ENCODE measurements at regions not wholly inside any gene's neighbourhood (a gene's known extent, or its start where the extent isn't known, plus 50 kb on each side); places are given as distances from the start of the nearest gene placed in this dataset.
"Not testable (repeated sequence)": the region's sequence is repeated elsewhere in the genome, so short reads cannot be mapped to it uniquely, and the experiment has no call there.

DNA sequence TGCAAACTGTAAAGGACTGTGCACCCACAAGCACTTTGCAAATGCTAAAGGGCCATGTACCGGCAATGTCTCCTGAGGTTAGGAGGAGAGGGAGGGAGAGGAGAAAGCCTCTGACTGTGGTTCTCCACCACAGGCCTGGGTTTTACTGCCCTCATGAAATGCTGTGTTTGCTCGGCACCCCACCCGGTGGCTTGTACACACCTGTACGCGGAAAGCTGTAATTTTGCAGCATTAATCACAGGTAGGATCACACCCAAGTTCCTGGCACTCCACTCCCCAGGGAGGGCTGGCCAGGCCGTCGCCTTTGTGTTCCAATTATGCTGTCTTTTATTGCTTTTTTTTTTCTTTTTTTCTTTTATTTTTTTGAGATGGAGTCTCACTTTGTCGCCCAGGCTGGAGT is 78.5 kb upstream of the MYL10 start:
- DNase-seq (ENCODE audit: low spot score): no peak

DNA sequence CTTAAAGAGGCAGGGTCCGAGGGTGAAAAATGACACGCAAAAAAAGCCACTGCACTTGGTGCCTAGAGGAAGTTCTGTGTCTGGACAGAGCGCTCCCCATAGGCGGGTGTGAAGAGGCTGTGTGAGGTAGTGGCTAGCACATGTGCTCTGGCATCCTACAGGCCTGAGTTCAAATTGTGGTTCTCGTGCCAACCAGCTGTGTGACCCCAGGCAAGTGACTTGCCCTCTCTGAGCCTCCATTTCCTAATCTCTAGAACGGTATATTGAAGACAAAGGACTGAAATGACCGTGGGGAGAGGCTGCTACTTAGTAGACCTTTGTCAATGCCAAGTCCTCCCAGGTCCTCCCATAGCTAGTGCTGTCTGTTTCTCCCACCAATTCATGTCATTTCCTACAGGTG is 79.1 kb upstream of the MYL10 start:
- DNase-seq (ENCODE audit: low spot score): no peak

DNA sequence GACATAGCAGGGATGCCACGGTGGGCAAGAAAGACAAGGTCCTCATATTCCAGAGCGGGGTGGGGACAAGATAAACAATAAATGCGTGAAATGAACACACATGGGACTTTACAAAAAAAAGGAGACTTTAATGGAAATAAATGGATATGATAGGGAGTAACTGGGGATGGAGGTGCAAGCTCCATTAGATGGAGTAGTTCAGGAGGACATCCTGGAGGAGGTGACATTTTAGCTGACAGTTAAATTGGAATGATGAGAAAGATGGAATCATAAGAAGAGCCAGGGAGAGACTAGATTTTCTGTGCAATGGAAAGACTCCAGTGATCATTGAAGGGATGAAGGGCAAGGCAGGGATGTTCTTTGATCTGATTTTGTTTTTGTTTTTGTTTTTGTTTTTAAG is 83.6 kb upstream of the MYL10 start:
- no peak for DNase-seq (ENCODE audit: low spot score)

DNA sequence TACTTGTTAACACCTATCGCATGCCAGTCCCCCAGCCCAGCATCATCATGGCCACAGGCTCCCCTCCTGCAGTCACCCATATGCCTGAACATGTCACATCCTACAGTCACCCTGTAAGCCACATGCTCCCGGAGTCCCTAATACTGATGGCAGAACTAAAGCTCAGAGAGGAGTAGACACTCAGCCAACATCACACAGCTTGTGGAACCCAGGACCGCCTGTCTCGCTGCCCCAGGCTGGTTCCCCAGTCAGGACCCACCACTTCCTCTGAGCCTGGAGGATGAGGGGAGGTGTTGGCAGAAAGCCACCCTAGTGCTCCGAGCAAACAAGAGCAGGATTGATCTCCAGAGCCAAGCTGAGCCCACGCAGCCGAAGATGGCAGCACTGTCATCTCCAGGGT is 85.0 kb upstream of the MYL10 start:
- DNase-seq (ENCODE audit: low spot score): no peak

DNA sequence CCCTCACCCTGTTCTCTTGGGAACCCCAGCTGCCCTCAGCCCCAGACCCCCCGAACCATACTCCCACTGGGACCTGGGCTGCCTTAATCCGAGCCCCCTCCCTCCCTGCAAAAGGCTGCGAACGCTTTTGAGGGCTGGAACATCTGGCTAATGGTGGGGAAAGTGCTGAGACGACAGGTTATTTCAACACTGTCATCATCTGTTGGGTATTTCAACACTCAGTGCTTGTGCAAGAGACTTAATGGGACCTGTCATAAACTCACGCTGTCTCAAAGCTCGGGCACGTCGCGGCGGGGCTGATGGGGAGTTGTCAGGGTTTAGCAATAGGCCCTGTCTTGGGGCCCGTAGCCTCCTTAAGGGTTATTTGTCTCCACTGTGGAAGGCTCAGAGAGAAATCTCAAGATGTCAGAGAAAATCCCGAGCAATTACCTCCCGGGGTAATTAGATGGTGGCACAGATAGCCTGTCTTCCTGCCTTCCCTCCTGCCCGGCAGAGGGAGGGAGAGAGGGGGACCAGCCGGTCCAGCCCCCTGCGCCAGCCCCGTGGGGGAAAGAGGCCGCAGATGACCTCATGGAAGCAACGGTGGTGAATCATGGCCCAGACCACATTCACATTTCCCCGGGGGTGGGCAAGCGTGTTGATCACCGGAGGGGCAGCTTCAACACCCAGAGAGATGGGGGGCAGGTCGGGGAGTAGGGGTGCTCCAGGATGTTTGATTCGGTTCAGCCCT is 88.7 kb upstream of the MYL10 start:
- no peak for DNase-seq (ENCODE audit: low spot score)

DNA sequence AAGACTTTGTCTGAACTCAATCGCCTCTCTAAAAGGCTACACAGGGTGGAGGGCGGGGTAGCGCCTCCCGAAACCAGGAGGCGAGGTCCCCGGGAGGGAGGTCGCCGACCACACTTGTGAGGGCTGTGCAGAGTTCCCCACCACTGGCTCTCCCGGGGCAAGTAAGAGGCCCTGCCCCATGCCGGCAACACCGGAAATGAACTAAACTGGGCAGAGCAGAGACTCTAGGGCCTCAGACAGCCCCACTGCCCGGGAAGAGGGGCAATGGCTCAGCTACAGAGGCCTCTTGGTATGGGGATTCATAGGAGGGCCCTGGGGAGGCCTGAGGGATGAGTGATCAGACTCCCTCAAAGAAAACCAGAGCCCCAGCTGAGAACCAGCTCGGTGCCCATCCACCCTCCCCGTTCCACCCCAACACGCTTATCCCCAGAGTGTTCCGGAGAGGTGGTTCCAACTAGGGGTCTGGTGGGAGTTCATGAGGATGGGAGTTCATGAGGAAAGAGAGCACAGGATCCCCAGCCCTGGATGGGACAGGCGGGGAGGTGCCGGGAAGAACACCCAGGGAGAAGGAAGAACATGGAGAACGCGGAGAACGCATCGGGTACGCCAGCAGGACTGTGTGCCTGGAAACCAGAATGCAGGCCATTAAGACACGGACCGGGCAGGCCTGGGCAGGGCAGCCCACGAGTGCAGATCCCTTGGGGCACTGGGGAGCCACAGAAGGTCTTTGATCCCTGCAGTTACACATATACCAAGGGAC is 89.4 kb upstream of the MYL10 start:
- DNase-seq (ENCODE audit: low spot score): no peak

DNA sequence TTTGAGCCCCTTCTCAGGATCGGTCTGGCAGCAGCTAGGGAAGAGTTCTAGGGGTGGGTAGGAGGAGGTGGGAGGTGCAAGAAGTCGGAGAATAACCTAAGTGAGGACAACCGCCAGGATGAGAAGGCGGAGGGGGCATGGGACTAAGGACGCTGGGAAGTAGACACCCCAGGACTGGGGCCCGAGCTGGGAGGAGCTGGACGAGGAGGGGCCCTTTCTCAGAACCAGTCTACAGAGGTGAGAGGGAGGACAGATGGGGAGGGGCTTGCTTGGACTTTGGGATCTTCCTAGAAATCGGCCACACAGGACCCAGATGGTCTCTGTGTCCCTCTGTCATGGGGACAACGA is 90.0 kb upstream of the MYL10 start:
- no peak for DNase-seq (ENCODE audit: low spot score)

DNA sequence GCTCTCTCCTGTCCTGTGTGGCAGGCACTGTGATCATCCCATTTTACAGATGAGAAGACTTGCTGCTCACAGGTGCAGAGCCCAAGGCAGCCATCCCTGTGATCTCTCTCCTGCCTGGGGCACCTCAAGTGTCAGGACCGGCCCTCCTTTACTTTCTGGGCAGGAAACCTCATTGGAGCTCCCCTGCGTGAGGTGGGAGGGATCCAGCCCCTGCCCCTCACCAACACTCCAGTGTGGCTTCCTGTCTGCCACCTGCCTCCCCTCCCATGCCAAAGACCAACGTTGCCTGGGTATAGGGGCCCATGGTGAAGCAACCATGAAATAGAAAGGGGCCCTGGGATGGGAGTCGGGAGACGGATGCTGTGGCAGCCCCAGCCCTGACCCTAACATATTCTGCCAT is 91.2 kb upstream of the MYL10 start:
- DNase-seq (ENCODE audit: low spot score): no peak

DNA sequence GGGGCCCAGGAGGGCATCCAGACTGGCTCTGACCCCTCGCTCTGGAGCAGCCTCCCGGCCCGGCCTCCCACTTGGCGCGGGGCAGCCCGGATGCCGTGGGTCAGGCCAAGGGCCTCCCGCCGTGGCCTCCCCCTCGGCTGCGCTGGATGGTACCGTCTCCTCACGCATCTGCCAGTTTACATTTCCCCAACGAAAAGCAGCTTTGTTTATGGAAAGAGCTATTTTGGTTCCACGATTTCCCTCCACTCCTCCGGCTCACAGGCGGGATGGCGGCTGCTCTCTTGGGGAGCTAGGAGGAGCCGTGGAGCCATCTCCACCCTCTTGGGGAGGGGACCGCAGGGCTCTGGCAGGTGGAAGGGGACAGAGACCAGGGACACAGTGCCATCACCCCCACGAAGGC is 93.2 kb upstream of the MYL10 start:
- no peak for DNase-seq (ENCODE audit: low spot score)

DNA sequence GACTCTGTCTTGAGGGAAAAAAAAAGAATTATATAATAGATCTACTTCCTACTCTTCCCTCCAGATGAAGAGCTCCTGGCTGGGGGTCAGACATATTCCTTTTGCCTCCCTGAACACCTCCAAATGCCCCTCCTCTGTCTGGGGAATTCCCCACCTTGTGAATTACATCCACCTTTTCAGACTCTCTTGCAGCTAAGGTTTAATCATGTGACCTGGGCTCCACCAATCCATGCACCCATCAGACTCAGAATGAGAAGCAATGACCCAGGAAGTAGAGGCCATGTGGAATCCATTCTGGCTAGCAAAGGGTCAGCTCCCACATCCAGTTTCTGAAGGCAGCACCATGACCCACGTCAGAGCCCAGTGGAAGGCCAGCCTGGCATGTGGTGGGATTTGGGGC is 93.6 kb upstream of the CUX1 start:
- DNase-seq (ENCODE audit: low spot score): no peak

DNA sequence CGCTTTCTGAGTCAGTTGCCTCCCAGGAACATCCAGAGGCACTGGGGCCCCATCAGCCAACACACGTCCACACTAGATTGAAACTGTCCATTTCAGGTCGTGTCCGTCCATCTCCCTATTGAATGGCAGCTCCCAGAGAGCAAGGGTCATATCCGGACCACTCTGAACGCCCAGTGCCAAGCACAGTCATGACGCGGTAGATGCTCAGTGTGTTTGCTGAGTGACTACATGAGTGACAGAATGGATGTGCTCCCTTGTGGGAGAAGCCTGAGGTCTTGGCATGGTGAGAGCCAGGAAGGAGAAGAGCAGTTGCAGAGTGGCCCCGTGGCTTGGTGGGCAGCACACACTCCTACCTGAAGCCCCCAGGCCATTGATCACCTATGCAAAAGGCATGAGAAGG is 92.5 kb upstream of the CUX1 start:
- no peak for DNase-seq (ENCODE audit: low spot score)

DNA sequence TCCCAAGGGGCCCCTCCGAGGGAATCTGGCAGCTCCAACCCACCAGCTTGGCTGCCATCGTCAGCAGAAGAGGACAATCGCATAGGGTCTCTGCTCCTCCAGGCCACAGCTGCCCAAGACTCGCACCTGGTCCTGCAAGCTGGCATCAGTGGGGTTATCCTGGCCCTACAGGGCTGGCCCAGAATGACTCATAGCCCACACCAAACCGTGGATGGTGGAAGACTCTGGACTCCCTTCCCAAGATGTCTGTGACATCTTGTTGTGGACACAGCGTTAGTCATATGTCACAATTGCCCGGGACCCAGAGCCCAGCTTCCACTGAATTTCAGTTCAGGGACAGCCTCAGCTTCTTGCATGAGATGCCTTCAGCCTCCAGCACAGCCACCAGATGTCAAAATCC is 91.5 kb upstream of the CUX1 start:
- DNase-seq (ENCODE audit: low spot score): no peak

DNA sequence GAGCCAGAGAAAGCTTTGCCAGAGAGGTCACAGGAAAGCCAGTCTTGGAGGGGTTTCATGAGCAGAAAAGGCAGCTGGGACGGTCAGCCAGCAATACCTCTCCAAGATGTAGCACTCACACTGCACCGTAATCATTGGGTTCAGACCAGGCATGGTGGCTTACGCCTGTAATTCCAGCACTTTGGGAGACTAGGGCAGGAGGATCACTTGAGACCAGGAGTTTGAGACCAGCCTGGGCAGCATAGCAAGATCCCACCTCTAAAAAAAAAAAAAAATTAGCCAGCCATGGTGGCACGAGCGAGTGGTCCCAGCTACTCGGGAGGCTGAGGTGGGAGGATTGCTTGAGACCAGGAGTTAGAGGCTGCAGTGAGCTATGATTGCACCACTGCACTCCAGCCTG is 90.2 kb upstream of the CUX1 start:
- DNase-seq (ENCODE audit: low spot score): no peak

DNA sequence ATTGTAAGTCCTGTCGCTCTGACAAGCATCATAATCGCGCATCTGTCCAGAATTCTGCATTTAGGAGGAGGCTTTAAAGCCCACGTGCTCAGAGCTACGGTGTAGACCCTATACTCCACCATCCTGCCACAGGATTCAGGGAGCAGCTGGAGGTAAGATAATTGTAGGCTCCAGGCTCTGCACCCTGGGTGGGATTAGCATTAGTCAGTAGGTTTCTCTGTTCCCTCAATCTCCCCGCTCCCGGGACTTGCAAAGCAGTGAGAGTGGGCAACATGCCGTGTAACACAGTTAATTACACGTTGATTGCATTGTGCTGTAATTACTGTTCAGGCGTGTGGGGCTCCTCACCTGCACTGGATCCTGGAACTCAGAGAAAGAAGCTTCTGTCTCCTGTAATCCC is 89.3 kb upstream of the CUX1 start:
- DNase-seq (ENCODE audit: low spot score): no peak

DNA sequence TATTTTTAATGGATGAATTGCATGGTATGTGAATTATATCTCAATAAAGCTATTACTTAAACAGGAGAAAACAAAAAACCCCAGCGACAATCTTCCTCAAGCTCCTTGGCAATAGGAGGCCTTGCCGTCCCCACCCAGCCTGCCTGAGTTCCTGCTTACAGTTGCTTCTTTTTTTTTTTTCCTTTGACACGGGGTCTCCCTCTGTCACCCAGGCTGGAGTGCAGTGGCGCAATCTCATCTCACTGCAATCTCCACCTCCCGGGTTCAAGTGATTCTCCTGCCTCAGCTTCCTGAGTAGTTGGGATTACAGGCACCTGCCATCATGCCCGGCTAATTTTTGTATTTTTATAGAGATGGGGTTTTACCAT is 88.6 kb upstream of the CUX1 start:
- not testable (repeated sequence) for DNase-seq (ENCODE audit: low spot score)

DNA sequence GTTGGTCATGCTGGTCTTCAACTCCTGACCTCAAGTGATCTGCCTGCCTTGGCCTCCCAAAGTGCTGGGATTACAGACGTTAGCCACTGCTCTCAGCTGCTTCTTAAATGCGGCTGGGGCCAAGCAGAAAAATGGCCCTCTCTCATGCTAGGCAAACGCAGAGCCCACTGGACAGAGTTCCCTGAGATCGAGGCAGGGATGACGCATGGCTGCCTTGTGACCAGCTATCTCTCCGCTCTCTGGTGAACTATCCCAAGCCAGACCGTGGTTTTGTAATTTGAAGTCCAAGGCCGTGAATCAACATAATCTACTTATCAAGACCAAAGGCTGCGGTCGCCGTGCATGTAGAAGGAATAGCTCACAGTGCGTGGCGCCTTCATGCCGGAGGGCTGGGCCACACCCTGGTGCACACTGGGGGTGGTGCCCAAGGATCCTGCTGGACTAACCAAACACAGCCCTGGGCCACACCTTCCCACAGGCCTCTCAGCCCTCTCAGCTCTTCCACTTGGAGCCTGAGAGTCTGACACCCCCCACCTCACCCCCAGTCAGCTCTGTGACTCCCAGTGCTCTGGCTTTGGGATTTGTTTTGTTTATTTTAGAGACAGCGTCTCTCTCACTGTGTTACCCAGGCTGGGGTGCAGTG is 88.1 kb upstream of the CUX1 start:
- no peak for DNase-seq (ENCODE audit: low spot score)

DNA sequence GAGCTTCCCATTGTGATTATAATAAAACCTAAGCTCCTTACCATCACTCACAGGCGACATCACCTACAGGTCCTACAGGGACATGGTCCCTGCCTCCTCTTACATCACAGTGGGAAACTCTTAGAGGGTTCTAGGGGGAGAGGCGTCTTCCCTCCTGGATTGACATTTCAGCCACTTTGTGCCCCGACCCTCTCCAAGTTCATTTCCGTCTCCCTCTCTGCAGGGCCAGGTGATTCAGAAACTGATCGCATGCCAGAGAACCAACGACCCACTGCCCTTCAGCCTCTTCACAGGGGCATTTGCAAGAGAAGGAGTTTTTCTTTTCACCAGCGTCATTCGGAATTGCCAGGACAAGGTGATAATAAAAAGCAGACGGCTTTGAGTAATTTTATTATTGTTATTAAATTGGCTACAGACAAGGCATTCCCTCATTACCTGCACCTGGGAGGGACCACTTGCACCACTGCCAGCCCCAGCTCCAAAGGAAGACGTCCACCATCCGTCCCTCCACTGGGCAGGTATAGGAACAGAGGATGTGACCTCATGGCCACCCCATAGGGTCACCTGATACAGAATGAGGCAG is 85.8 kb upstream of the CUX1 start:
- DNase-seq (ENCODE audit: low spot score): no peak

DNA sequence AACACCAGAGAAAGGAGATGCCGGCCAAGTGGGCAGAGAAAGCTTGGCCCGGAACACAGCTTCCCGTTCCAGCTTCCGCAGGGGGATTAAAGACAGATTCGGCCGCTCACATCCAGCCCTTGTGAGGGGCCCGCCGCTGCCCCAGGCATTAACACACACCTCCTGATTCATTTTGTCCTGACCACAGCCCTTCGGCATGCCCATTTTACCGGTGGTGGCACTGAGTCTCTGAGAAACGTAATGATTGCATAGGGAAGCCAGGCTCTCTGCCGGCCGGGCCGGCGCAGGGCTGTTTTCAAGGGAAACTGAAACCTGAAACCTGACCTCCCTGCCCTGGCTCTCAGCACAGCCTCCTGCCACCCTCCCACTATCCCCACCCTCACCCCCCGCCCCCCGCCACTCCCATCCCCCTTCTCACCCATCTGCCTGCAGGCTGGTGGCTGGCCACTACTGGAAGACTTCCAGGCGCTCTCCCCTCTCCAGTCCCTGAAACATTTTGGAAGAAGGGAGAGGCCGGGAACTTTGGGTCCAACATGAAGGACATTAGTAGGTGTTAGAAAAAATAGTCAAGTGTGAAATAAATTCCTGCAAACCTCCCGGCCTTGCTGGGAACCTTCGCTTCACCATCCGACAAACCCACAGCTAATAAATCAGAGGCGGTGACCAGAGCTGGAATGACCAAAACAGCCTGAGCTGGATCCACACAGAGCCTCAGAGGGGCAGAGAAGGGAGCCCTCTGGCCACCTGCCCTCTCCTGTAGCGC is 83.5 kb upstream of the CUX1 start:
- DNase-seq (ENCODE audit: low spot score): no peak

DNA sequence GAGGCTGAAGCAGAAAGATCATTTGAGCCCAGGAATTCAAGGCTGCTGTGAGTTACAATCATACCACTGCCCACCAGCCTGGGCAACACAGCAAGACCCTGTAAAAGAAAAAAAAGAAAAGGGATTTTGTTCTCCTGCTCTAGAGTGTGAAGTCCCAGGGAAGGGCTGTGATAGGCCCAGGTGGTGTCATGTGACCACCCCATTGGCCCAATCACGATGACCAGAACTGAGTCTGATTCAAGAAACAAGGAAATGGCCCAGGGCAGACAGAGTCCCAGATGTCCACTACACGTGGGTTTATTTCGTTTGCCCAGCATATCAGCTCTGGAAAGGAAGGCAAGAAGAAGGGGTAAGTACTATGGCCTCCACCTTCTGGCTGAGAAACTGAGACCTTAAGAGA is 81.3 kb upstream of the CUX1 start:
- no peak for DNase-seq (ENCODE audit: low spot score)

DNA sequence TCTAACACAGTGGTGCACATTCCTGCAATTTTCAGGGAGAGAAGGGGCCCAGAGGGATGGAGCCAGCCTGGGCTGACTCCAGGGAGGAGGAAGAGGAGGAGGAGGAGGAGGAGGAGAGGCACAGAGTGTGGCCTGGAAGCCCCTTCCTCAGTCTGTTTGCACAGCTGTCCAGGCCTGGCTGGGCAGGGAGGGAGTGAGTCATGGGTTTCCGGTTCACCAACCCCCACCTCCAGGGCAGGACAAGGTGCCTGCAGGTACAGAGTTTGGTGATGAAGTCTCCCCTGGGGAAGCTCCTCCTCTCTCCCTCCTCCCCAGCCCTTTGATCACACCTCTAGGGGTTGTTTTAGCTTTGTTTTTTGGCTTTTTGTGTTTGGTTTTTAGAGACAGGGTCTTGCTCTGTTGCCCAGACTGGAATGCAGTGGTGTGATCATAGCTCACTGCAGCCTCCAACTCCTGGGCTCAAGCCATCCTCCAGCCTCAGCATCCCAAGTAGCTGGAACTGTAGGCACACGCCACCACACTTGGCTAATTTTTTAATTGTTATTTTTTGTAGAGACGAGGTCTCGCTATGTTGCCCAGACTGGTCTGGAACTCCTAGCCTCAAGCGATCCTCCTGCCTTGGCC is 77.5 kb upstream of the CUX1 start:
- DNase-seq (ENCODE audit: low spot score): no peak

DNA sequence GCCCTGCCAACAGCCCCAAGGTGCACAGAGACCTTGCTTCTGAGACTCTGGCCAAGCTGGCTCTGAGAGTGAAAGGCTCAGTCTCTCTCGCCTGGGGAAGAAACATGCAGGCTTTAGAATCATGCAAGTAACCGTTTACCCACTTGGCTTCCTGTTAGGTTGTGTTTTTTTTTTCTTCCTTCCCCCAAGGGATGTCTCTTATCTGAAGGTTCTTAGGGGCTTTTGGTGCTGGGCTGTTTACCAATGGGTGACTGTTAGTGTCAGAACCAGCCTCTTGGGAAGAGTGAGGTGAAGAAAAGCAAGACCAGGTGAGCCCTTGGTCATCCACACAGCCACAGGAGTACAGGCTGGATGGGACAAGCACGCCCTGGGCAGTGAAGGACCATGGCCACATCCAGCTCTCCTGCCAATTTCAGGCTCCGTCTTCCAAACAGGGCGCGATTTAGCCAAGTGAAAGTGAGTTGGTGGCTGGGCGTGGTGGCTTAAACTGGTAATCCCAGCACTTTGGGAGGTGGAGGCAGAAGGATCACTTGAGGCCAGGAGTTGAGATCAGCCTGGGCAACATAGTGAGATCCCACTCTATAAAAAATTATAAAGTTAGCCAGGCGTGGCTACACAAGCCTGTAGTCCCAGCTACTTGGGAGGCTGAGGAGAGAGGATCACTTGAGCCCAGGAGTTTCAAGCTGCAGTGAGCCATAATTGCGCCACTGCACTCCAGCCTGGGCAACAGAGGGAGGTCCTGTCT is 76.3 kb upstream of the CUX1 start:
- DNase-seq (ENCODE audit: low spot score): no peak

Data from mesenteric fat pad (tissue), 1 donor.